Thyroid gland (tissue), 4 donors: ENCODE measurements at regions not wholly inside any gene's neighbourhood (a gene's known extent, or its start where the extent isn't known, plus 50 kb on each side); places are given as distances from the start of the nearest gene placed in this dataset.
A peak's percentile ranks its signal among the peaks of the same experiment; 100 is the strongest.

ENCODE experiments used
- DNase-seq, 2 donors: peaks; one replicate each; pipeline ENCODE4 v3.0.0-alpha.2; 2019
- H3K27ac ChIP-seq, 3 donors: fragments of 200-600 bp; sonication (generic); 1 replicate in 2 of 3; 2 replicates in 1 of 3; pipeline ENCODE4 v1.5.1; 2016 to 2019; ENCODE audit warnings: mild to moderate bottlenecking in 1 of 3, moderate library complexity in 1 of 3
- H3K27me3 ChIP-seq: fragments of 200-600 bp; sonication (generic); one replicate; pipeline ENCODE4 v1.5.1; 2019
- H3K36me3 ChIP-seq, 2 donors: fragments of 200-600 bp; sonication (generic); one replicate each; pipeline ENCODE4 v1.5.1; 2016 to 2019
- H3K4me1 ChIP-seq, 2 donors: fragments of 200-600 bp; sonication (generic); one replicate each; pipeline ENCODE4 v1.5.1; 2017 to 2019
- H3K4me3 ChIP-seq, 3 donors: fragments of 200-600 bp; sonication (generic); replicated peaks in 1 of 3; 1 replicate in 2 of 3; 2 replicates in 1 of 3; pipeline ENCODE4 v1.5.1; 2016; ENCODE audit warnings: mild to moderate bottlenecking in 1 of 3
- H3K9me3 ChIP-seq: fragments of 200-600 bp; sonication (generic); one replicate; pipeline ENCODE4 v1.5.1; 2017
- POLR2A ChIP-seq, 2 donors: fragments of 450-650 bp; IDR thresholded peaks; one replicate each; pipeline ENCODE4 v1.6.1; 2017; ENCODE audit warnings: antibody characterized with exemption in 2 of 2, mild to moderate bottlenecking in 2 of 2, moderate library complexity in 1 of 2
- WGBS, 2 donors: methylation state at CpG; one replicate each; pipeline ENCODE4 v1.1.5; 2017; 5-methylcytosine and 5-hydroxymethylcytosine counted together
- intact Hi-C: fragments of 100-400 bp; cut with DNase I; formaldehyde crosslinking; loops from one replicate; pipeline ENCODE4 v1.15.1; 2023
- TF ChIP-seq, protein P1 (sequence below), 6 experiments: fragments of 200-600 bp in 3 of 6; fragments of 450-650 bp in 3 of 6; sonication (generic) in 3 of 6; IDR thresholded peaks; one replicate each; pipeline ENCODE4 v1.5.1; 2016 to 2019; ENCODE audit warnings: antibody characterized with exemption in 6 of 6, mild to moderate bottlenecking in 2 of 6, inconsistent platforms in 1 of 6, moderate library complexity in 1 of 6

DNA sequence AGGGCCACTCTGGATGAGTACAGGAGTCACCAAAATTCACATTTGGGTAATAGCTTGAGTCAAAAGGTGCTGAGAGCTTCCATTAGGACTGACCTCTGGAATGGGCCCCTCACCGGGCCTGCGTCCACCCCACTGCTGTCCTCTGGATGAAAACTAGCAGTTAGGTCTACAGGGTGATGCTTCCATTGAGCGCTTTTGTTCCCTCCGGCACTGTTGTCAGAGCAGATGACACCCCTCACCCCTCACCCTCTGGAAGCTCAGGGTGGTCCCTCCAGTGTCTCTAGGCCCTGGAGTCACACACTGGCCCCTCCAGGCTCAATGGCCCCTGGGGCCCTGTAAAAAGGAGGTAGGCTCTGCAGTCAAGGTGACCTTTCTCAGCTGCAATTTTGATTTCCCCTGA lies 187.8 kb upstream of the GPR12 start:
- no peaks in the 10 kb centered on the region for H3K9me3 ChIP-seq
- no peak for TF ChIP-seq POLR2A (IDR thresholded peaks at IDR 0.05)
- TF ChIP-seq, protein P1, sequence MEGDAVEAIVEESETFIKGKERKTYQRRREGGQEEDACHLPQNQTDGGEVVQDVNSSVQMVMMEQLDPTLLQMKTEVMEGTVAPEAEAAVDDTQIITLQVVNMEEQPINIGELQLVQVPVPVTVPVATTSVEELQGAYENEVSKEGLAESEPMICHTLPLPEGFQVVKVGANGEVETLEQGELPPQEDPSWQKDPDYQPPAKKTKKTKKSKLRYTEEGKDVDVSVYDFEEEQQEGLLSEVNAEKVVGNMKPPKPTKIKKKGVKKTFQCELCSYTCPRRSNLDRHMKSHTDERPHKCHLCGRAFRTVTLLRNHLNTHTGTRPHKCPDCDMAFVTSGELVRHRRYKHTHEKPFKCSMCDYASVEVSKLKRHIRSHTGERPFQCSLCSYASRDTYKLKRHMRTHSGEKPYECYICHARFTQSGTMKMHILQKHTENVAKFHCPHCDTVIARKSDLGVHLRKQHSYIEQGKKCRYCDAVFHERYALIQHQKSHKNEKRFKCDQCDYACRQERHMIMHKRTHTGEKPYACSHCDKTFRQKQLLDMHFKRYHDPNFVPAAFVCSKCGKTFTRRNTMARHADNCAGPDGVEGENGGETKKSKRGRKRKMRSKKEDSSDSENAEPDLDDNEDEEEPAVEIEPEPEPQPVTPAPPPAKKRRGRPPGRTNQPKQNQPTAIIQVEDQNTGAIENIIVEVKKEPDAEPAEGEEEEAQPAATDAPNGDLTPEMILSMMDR (IDR thresholded peaks at IDR 0.05): no peak
- no peak overlapping the region for H3K27ac ChIP-seq
- H3K27me3 ChIP-seq: no peaks in the 10 kb centered on the region
- no peaks in the 10 kb centered on the region for H3K36me3 ChIP-seq
- no peak overlapping the region for H3K4me3 ChIP-seq
- no peaks in the 10 kb centered on the region for H3K4me1 ChIP-seq
- DNase-seq: no peak
- WGBS, 2 donors: 95 to 100% methylated on average over 3 to 4 of the region's 4 CpGs
- intact Hi-C loops: no loop called here

DNA sequence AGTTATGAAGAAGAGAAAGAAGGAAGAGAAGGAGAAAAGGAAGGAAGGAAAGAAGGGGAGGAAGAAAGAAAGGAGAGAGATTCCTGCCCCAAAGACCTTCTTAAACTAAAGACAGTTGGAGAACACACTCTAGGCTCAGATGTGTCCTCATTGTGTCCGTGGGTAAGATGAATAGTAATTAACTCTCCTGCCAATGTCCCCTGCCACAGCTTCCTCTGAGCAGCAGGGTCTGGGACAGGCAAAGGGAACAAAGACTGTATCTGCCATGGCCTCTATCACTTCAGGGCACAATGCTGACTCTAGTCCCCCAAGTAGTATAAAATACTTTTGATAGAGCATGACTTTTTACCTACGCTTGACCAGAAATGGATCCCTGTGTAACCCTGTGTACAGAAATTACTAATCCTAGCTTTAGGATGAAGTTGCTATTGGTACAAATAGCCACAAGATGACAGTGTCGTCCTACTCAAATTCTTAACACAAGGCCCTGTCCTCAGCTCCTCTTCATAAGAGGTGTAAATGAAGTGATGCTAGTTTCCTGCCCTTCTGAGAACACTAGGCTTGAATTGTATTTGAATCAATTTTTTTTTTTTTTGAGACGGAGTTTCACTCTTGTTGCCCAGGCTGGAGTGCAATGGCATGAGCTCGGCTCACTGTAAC lies 186.2 kb upstream of the GPR12 start:
- Histone ChIP-seq H3K9me3 (no peaks in the 10 kb centered on the region), H3K4me1 (no peaks in the 10 kb centered on the region), H3K4me3 (no peak overlapping the region), H3K27ac (no peak overlapping the region), H3K27me3 (no peaks in the 10 kb centered on the region), H3K36me3 (no peaks in the 10 kb centered on the region)
- TF ChIP-seq POLR2A (IDR thresholded peaks at IDR 0.05): no peak
- TF ChIP-seq, protein P1 (IDR thresholded peaks at IDR 0.05): peak in 4 of 6 experiments; percentile 16 to 60 (median 44)
- WGBS, 2 donors: 46 to 52% methylated on average over 5 of the region's 5 CpGs
- no peak for DNase-seq
- intact Hi-C loops: no loop called here

DNA sequence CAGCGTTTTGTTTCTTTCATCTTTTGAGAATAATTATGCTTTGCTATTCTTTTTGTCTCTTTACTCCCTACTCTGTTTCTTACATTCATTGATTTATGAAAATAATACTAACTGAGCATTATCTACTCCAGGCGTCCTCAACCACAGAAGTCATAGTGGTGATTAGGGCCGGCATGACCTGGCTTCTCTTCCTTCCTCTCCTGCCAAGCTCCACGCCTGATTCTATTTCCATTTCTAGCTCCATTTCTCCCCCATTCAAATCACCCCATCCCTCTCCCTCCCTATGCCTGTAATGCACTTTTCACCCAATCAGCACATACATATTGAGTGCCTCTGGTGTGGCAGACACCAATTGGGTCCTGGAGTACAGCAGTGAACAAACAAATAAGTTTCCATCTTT lies 183.2 kb upstream of the GPR12 start:
- H3K27me3 ChIP-seq: no peaks in the 10 kb centered on the region
- no peaks in the 10 kb centered on the region for H3K36me3 ChIP-seq
- TF ChIP-seq, protein P1 (IDR thresholded peaks at IDR 0.05): no peak
- no peak for TF ChIP-seq POLR2A (IDR thresholded peaks at IDR 0.05)
- H3K9me3 ChIP-seq: no peaks in the 10 kb centered on the region
- DNase-seq: no peak
- H3K4me1 ChIP-seq: no peaks in the 10 kb centered on the region
- no peak overlapping the region for H3K27ac ChIP-seq
- 71 to 80% methylated on average over 4 of the region's 4 CpGs for WGBS, 2 donors
- intact Hi-C loops: no loop called here
- no peak overlapping the region for H3K4me3 ChIP-seq

DNA sequence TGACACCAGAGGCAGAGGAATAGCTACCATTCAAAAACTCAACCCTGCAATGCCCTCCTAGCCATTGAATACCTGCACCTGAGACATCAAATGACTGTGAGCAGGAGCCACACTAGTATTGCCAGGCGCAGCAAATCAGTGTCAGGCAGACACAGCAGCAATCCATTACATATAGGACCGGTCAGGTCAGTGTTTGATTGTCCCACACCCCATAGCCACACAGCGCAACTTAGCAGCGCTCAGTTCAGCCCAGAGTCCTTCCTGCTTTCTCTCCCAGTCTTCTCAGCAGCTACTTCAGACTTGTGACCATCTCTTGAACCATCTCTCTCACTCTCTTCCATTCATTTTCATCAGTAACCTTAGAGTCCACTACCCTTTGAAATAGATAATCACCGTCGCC lies 181.6 kb upstream of the GPR12 start:
- Histone ChIP-seq H3K4me3 (no peak overlapping the region), H3K9me3 (no peaks in the 10 kb centered on the region), H3K27me3 (no peaks in the 10 kb centered on the region), H3K36me3 (no peaks in the 10 kb centered on the region), H3K4me1 (no peaks in the 10 kb centered on the region), H3K27ac (no peak overlapping the region)
- DNase-seq: no peak
- intact Hi-C loops: no loop called here
- whole genome bisulfite sequencing, 2 donors: 80 to 88% methylated on average over 6 of the region's 6 CpGs
- no peak for TF ChIP-seq POLR2A (IDR thresholded peaks at IDR 0.05)
- TF ChIP-seq, protein P1 (IDR thresholded peaks at IDR 0.05): no peak

DNA sequence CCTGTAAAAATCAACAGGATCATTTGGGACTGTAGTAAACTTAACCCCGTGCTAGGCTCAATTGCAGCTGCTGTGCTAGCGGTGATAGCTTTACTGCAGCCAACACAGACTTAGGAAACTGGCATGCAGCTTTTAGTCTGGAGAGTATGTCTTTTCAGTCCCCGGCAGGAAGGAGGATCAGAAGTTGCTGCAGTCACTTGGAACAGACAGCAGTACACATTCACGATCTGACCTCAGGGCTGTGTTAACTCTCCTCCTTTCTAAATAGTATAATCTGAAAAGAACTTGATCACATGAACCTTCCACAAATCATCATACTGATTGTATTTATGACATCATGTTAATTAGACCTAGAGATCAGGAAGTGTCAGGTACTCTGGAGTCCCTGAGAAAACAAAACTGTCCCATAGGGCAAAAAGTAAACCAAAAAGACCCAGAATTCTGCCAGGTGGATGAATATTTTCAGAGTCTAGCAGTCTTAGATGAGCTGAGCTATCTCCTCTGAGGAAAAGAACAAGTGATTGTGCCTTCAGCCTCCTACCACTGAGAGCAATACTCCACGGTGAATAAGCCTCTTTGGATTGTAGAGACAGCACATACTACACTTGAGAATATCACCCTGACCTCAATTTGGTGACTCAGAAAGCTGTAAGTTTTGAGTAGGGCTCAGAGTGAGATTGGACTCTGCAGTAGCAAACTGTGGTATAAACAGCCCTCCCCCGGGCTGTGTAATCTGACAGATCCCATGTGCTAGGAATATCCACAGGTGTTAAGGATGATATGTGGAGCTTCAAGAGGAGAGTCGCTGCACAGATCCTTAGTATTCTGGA lies 181.0 kb upstream of the GPR12 start:
- no peak for TF ChIP-seq POLR2A (IDR thresholded peaks at IDR 0.05)
- TF ChIP-seq, protein P1 (IDR thresholded peaks at IDR 0.05): no peak
- intact Hi-C loops: no loop called here
- Histone ChIP-seq H3K9me3 (no peaks in the 10 kb centered on the region), H3K27me3 (no peaks in the 10 kb centered on the region), H3K4me1 (no peaks in the 10 kb centered on the region), H3K36me3 (no peaks in the 10 kb centered on the region), H3K27ac (no peak overlapping the region), H3K4me3 (no peak overlapping the region)
- 64 to 65% methylated on average over 7 of the region's 7 CpGs for WGBS, 2 donors
- DNase-seq: no peak
